ENCODE measurements at regions not wholly inside any gene's neighbourhood (a gene's known extent, or its start where the extent isn't known, plus 50 kb on each side); places are given as distances from the start of the nearest gene placed in this dataset.

- DNase-seq, result no peak
Measured at GRCh38 chr2:121123268-121123667, 161.7 kb downstream of the TFCP2L1 start.

- DNase-seq, result no peak
Measured at GRCh38 chr2:121124330-121124729, 160.7 kb downstream of the TFCP2L1 start.

GRCh38 chr2:121125350-121125749, 159.7 kb downstream of the TFCP2L1 start:
- no peak for DNase-seq

GRCh38 chr2:121128741-121129659, 156.0 kb downstream of the TFCP2L1 start:
- DNase-seq, result no peak

GRCh38 chr2:121129692-121130091, 155.3 kb downstream of the TFCP2L1 start:
- no peak for DNase-seq

- DNase-seq, result no peak
Measured at GRCh38 chr2:121130301-121130850, 154.6 kb downstream of the TFCP2L1 start.

- no peak for DNase-seq
Measured at GRCh38 chr2:121131375-121131774, 153.6 kb downstream of the TFCP2L1 start.

GRCh38 chr2:121132054-121132761, 152.8 kb downstream of the TFCP2L1 start:
- DNase-seq, result no peak

GRCh38 chr2:121132762-121133107, 152.3 kb downstream of the TFCP2L1 start:
- no peak for DNase-seq

- DNase-seq, result no peak
Measured at GRCh38 chr2:121133551-121134319, 151.3 kb downstream of the TFCP2L1 start.

- no peak for DNase-seq
Measured at GRCh38 chr2:121134728-121135127, 150.3 kb downstream of the TFCP2L1 start.

GRCh38 chr2:121135168-121135853, 149.7 kb downstream of the TFCP2L1 start:
- no peak for DNase-seq

- DNase-seq, result no peak
Measured at GRCh38 chr2:121136323-121136722, 148.7 kb downstream of the TFCP2L1 start.

GRCh38 chr2:121137571-121137970, 147.4 kb downstream of the TFCP2L1 start:
- DNase-seq, result no peak

GRCh38 chr2:121140734-121141133, 144.3 kb downstream of the TFCP2L1 start:
- no peak for DNase-seq

- DNase-seq, result no peak
Measured at GRCh38 chr2:121142452-121142851, 142.6 kb downstream of the TFCP2L1 start.

GRCh38 chr2:121144111-121144510, 140.9 kb downstream of the TFCP2L1 start:
- DNase-seq, result no peak

GRCh38 chr2:121146630-121147029, 138.4 kb downstream of the TFCP2L1 start:
- no peak for DNase-seq

- DNase-seq, result no peak
Measured at GRCh38 chr2:121147766-121148165, 137.2 kb downstream of the TFCP2L1 start.

- no peak for DNase-seq
Measured at GRCh38 chr2:121148481-121148880, 136.5 kb downstream of the TFCP2L1 start.

GRCh38 chr2:121149384-121149783, 135.6 kb downstream of the TFCP2L1 start:
- DNase-seq, result no peak

- DNase-seq, result no peak
Measured at GRCh38 chr2:121150126-121150525, 134.9 kb downstream of the TFCP2L1 start.

All from NCI-H446 (cell line).